ENCODE measurements at regions not wholly inside any gene's neighbourhood (a gene's known extent, or its start where the extent isn't known, plus 50 kb on each side); places are given as distances from the start of the nearest gene placed in this dataset.
A peak's percentile ranks its signal among the peaks of the same experiment; 100 is the strongest.

DNA sequence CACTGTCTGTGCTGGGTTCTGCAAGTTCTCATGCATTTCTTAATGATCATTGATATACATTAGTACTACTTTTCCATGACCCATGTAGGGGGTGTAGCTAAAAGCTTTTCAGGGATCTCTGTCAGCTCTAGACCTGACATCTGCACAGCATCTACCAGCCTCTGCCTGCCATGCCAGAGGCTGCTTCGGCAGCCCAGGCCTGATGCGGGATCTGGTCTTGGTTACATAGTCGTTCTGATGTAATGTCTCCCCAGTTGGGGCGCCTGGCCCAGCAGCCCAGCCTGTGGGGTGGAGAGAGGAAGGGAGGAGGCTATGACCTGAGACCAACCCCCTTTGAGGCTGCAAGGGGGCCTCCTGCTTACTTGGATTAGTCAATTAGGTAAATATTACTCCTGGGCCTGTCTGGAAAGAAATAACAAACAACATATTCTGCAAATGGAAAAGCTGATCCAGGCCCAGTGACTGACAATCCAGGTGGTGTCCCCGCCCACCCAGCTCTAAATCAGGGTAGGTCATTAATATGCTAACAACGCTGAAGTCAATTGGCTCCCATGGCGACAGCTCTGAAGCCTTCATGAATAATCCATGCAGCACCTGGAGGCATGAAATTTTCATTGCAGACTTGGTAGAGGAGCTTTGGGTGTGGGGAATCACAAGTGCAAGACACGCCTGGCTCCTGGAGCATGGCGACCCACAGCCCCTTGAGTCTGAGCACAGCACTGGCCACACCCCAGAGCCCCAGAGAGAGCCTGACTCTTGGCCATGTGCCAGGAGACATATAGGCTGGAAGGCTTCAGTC is 575.3 kb downstream of the CMPK2 start:
- no peak for DNase-seq (ENCODE audit: low spot score)

DNA sequence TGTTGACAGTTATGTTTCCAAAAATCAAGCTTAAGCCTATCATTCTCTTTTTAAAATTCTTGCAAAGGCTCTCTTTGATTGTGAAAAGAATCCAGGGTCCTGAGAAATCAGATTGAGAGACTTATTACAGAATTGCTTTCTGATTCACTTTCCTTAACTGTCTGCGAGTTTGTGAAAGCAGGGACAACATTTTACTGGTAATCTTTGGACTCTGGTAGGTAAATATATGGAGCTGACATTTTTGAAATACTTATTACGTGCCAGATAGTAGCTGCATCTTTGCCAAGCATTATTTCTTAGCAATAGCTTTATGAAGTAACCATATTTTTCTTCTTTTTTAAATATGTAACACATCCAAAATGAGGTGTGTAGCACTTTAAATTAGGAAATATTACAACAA is 570.9 kb downstream of the CMPK2 start:
- no peak for DNase-seq (ENCODE audit: low spot score)

DNA sequence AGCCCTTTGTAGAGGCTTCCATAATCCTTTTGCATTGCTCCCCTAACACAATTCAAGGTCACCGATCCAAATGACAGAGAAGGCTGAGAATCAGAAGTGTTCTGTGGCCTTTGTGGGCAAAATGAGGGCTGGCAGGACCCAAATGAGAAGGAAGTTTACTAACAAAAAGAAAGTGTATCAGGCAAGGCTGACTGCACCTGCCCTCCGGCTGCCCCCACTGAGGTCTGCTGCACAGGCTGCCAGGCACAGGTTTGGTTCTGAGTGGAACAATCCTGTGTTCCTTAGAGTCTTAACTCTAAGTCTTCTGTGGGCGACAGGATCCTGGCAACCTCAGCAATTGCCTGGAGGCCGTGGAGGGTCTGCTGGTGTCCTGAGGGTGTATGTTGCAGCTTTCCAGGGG is 568.5 kb downstream of the CMPK2 start:
- DNase-seq (ENCODE audit: low spot score), result no peak

DNA sequence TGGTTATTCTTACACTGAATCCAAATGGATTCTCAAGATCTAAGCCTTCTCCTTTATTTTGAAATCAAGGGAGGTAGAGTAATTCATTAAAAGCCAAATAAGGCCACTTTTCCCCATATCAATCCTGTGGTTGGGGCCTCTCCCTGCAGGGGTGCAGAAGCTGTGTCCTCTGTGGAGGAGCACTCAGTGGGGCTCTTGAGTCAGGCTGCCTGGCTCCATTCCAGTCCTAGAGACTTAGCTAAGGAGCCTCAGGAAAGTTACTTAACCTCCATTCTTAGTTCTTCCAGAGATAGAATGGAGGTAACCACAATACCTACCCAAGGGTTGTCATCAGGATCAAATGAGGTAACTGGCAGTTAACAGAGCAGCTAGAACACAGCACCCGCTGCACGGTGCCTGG is 564.3 kb downstream of the CMPK2 start:
- no peak for DNase-seq (ENCODE audit: low spot score)

DNA sequence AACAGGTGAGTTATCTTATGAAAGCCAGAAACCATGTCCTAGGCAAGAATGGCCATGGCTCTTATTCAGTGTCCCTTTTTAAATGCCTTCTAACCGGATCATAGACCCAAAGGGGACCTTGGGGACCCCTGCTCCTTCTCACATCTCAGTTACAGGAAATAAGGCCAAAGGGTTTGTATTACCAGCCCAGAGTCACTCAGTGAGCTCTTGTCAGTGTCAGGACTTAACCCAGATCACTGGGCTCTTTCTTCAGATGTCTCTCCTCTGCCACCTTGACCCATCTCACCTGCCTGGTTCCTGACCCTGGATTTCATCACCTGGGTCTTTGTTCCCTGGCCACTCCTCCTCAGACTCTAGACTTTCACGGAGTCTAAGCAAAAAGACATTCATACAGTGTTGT is 556.7 kb downstream of the CMPK2 start:
- no peak for DNase-seq (ENCODE audit: low spot score)

DNA sequence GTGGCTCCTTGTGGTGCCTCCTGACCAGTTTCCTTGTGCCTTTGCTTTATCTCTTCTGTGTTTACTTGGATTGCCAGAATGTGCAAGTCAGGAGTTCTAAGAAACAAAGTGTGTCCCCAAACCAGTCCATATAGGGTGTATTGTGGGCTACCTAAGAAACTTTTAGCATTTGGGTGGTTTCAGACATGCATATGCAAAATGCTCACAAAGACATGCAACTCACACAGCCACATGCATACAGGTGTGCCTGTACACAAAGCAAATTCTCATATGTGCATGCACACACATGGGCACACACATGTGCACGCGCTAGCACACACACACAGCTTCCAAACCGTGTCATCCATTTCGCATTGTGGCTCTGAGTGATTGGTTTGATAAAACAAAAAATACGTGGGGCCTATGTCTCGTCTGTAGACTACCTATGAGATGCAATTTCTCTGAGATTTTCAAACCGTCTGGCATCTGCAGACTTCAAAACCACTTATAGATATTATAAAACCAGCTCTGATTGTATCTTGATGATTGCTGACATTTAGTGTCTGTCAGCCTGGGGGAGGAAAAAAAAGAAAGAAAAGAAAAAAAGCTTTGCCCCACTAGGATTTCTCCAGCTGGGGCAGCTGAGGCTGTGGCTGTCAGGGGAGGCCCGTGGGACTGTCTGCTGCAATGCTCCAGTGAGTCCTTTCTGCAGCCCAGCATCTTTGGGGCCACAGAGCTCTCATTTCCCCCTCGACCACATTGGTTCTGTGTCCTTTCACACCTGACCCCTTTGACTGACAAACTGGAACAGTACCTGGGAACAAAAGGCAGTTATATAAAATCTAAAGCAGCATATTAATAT is 556.1 kb downstream of the CMPK2 start:
- no peak for DNase-seq (ENCODE audit: low spot score)

DNA sequence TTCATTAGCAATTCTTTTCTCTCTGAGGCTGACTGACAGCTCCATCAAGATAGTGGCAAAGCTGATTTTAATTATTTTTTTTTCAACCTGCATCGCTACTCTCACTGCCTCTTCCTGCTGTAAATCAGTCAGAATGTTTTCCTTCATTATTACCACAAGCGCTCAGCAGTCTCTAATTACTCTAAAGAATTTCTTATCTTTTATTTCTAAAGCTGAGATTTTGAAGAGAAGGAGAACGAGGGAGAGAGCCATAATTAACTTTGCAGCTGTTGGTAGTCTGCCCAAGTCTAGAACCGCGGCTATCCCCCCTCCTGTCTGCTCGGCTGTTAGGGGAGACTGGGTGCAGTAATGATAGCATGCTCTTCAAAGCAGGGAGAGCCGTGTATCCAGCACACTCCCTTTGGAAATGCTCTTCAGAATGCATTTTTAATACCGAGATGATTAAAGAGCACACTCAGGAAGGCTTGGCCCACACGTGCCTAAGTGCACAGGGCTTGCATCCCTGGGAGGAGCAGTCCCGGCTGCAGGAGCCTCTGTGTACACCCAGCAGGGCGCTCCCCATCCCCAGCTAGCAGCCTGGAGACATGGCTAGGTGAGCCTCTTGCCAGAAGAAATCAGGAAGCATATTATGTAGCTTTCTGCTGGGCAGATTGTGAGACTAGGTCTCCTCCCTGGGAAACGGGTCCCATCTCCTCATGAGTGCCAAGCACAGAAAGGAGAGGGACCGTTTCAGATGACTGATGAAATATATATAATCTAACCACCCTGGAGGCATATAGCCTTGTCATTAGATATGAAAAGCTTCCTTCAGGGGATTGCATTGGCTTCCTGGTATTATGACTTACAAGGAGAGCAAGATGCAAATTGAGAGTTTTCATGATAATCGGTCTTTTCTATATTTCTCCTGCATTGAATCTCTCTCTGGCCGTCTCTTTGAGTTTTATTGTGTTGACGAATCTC is 555.2 kb downstream of the CMPK2 start:
- DNase-seq (ENCODE audit: low spot score), result no peak

DNA sequence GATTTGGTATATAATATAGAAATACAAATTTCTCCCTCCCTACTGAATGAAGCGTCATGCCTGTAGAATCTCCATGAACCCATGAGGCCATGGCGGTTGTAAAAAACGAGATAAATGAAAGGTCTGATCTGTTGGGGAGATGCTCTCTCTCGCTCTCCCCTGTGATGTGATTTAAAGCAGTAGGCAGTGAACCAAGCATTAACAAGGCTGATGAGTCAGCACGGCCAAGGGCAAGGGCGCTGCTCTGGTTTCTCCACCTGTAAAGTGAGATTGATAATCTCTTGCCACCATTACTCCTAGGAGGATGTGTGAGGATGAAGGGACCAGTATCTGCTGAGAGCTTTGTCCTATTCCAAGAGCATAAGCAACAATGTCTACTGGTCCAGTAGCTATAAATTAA is 553.3 kb downstream of the CMPK2 start:
- DNase-seq (ENCODE audit: low spot score), result no peak

GRCh38 chr2:6314218-6314960 is 551.3 kb downstream of the CMPK2 start:
- no peak for DNase-seq (ENCODE audit: low spot score)

GRCh38 chr2:6325616-6326015 is 540.1 kb downstream of the CMPK2 start:
- DNase-seq (ENCODE audit: low spot score), result no peak

- DNase-seq (ENCODE audit: low spot score), result no peak
Observed at GRCh38 chr2:6326958-6327357, 538.7 kb downstream of the CMPK2 start.

DNA sequence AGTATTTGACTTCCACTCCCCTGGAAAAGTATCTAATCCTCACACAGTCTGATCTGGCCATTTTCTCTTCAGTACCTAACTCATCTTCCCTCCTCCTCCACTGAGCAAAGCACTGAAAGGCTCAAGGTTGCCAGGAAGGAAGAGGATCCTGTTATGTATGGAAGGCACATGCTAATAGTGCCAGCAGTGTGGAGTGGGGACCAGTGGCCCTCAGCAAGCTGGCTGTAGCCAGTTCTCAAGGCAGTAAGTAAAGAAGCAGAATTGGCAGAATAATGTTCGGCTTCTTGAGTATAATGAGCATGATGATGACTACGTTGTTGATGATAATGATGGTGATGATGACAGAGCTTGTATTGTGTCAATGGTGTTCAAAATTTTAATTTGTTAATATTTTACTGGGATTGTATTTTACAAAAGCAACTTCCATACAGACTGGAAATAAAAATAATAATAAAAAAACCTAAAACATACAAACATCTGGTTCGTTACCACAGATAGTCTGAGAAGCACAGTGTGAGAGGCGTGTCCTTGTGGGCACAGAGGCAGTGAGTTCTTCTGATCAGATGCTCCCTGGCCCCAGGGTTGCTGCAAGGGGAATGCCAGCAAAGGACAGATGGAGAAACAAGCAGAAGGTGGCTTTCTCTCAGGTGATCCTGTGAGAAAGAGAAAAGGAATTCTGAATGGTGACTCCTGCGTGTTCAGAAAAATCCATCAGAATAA is 528.8 kb downstream of the CMPK2 start:
- no peak for DNase-seq (ENCODE audit: low spot score)

DNA sequence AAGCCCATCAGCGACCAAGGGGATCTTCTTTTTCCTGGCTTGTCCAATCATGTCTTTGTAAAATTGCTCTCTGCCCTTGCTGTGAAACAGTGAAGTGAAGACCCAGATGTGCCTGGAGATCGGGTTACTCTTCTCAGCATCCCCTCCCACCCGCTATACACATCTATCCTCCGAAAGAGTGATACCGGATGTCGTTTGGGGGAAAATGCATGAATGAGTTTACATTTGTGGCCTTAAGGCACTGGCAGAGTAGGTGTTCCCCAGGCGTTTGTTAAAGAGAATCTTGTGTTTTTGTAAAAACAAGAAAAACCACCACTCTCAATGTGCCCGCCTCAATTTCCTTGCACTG is 528.3 kb downstream of the CMPK2 start:
- DNase-seq (ENCODE audit: low spot score), result no peak

GRCh38 chr2:6341588-6342129 is 524.0 kb downstream of the CMPK2 start:
- DNase-seq (ENCODE audit: low spot score), result no peak

GRCh38 chr2:6342273-6342920 is 523.3 kb downstream of the CMPK2 start:
- no peak for DNase-seq (ENCODE audit: low spot score)

DNA sequence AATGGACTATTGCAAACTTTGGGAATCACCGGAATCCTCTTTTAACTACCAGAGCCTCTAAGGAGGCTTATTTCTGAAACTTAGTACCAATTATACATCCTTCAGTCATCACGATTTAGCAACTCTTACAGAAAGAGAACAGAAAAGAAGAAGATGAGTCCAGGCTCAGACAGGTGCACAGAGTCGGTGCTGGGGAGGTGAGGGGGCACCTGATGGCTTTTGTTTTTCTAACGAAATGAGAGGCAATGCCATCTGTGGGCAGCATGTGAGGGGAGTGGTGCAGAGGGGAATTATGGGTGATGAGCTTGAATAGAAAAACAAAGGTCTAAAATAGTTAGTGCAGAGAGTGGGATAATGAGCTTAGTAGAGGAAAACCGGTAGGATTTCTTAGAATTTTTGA is 522.6 kb downstream of the CMPK2 start:
- no peak for DNase-seq (ENCODE audit: low spot score)

- DNase-seq (ENCODE audit: low spot score), result no peak
Observed at GRCh38 chr2:6352247-6352646, 513.5 kb downstream of the CMPK2 start.

DNA sequence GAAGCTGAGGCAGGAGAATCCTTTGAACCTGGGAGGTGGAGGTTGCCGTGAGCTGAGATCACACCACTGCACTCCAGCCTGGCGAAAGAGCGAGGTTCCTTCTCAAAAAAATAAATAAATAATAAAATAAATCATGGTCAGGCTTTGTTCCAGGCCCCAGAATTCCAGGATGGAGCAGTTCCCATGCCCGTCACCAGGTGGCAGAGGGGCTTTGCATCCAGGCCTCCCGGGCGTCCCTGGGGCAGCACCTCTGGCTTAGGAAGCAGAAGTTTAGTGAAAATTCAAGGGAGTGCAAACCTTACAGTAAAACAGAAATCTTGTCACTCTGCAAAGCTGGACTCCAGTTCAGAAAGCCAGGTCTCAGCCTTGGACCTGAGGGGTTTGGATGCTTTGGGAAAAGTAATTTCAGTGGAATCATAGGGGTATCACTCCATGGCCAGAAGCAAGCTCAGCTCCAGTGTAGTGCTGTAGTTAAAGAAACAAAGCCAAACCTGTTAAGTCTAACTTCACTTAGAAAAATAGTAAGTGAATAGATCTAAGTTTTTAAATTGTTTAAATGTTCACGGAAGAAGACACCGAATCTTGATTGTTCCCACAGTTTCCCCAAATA is 512.7 kb downstream of the CMPK2 start:
- peak; percentile 28 for DNase-seq (ENCODE audit: low spot score)

- DNase-seq (ENCODE audit: low spot score), result no peak
Observed at GRCh38 chr2:6353669-6354068, 512.0 kb downstream of the CMPK2 start.

- DNase-seq (ENCODE audit: low spot score), result no peak
Observed at GRCh38 chr2:6354546-6354945, 511.2 kb downstream of the CMPK2 start.
